ENCODE measurements at regions not wholly inside any gene's neighbourhood (a gene's known extent, or its start where the extent isn't known, plus 50 kb on each side); places are given as distances from the start of the nearest gene placed in this dataset.

- 52 to 61% (median 57%) methylated on average over 8 of the region's 8 CpGs for WGBS, 5 donors
- Histone ChIP-seq H3K36me3 (no peaks in the 10 kb centered on the region), H3K27me3 (no peaks in the 10 kb centered on the region), H3K9me3 (no peaks in the 10 kb centered on the region), H3K4me3 (no peak overlapping the region), H3K27ac (no peak overlapping the region), H3K4me1 (peaks cover 0 to 6% (median 0%) of the 10 kb centered on the region in 4 donors)
- intact Hi-C loops (cut with DNase I; ENCODE audit: low total_unique reads): no loop called here
- TF ChIP-seq POLR2AphosphoS5 (IDR thresholded peaks at IDR 0.05) (no peak), EP300 (IDR thresholded peaks at IDR 0.05) (no peak), CTCF (IDR thresholded peaks at IDR 0.05) (peak in 4 of 7 experiments; percentile 10 to 36 (median 30)), POLR2A (IDR thresholded peaks at IDR 0.05) (no peak)
- DNase-seq: peak in 1 of 2 donors; percentile 49
Observed at GRCh38 chr10:91043173-91043910, 122.5 kb upstream of the ANKRD1 start.

- H3K36me3 ChIP-seq: no peaks in the 10 kb centered on the region
- 23 to 34% (median 32%) methylated on average over 3 of the region's 3 CpGs for WGBS, 5 donors
- TF ChIP-seq EP300 (IDR thresholded peaks at IDR 0.05) (no peak), POLR2A (IDR thresholded peaks at IDR 0.05) (no peak), POLR2AphosphoS5 (IDR thresholded peaks at IDR 0.05) (no peak), CTCF (IDR thresholded peaks at IDR 0.05) (no peak)
Observed at GRCh38 chr10:91046869-91047268, 126.0 kb upstream of the ANKRD1 start.

GRCh38 chr10:91048380-91048779, 127.5 kb upstream of the ANKRD1 start:
- no peak overlapping the region for H3K4me3 ChIP-seq
- H3K36me3 ChIP-seq: no peaks in the 10 kb centered on the region
- 73 to 82% (median 79%) methylated on average over 2 of the region's 2 CpGs for WGBS, 5 donors
- DNase-seq: no peak
- TF ChIP-seq POLR2AphosphoS5 (IDR thresholded peaks at IDR 0.05) (no peak), EP300 (IDR thresholded peaks at IDR 0.05) (no peak), POLR2A (IDR thresholded peaks at IDR 0.05) (no peak), CTCF (IDR thresholded peaks at IDR 0.05) (no peak)
- H3K9me3 ChIP-seq: no peaks in the 10 kb centered on the region
- intact Hi-C loops (cut with DNase I; ENCODE audit: low total_unique reads): no loop called here
- H3K4me1 ChIP-seq: peaks cover 0 to 6% (median 0%) of the 10 kb centered on the region in 4 donors
- H3K27ac ChIP-seq: no peak overlapping the region
- no peaks in the 10 kb centered on the region for H3K27me3 ChIP-seq

More at GRCh38 chr10:91046869-91047268, 126.0 kb upstream of the ANKRD1 start:
- Histone ChIP-seq H3K4me1 (peaks cover 0 to 6% (median 0%) of the 10 kb centered on the region in 4 donors), H3K27ac (no peak overlapping the region), H3K9me3 (no peaks in the 10 kb centered on the region), H3K4me3 (no peak overlapping the region), H3K27me3 (no peaks in the 10 kb centered on the region)
- DNase-seq: peak in 1 of 2 donors; percentile 53
- intact Hi-C loops (cut with DNase I; ENCODE audit: low total_unique reads): no loop called here

GRCh38 chr10:91049296-91049987, 128.6 kb upstream of the ANKRD1 start:
- H3K4me1 ChIP-seq: peaks cover 0 to 6% (median 0%) of the 10 kb centered on the region in 4 donors
- no peak overlapping the region for H3K4me3 ChIP-seq
- H3K36me3 ChIP-seq: no peaks in the 10 kb centered on the region
- H3K27ac ChIP-seq: no peak overlapping the region
- intact Hi-C loops (cut with DNase I; ENCODE audit: low total_unique reads): no loop called here
- no peak for DNase-seq
- no peak for TF ChIP-seq CTCF (IDR thresholded peaks at IDR 0.05)
- no peak for TF ChIP-seq POLR2A (IDR thresholded peaks at IDR 0.05)
- no peak for TF ChIP-seq EP300 (IDR thresholded peaks at IDR 0.05)
- no peak for TF ChIP-seq POLR2AphosphoS5 (IDR thresholded peaks at IDR 0.05)
- H3K27me3 ChIP-seq: no peaks in the 10 kb centered on the region
- no peaks in the 10 kb centered on the region for H3K9me3 ChIP-seq
- 42 to 74% (median 71%) methylated on average over 2 of the region's 2 CpGs for WGBS, 5 donors
